ENCODE measurements at regions not wholly inside any gene's neighbourhood (a gene's known extent, or its start where the extent isn't known, plus 50 kb on each side); places are given as distances from the start of the nearest gene placed in this dataset.

DNA sequence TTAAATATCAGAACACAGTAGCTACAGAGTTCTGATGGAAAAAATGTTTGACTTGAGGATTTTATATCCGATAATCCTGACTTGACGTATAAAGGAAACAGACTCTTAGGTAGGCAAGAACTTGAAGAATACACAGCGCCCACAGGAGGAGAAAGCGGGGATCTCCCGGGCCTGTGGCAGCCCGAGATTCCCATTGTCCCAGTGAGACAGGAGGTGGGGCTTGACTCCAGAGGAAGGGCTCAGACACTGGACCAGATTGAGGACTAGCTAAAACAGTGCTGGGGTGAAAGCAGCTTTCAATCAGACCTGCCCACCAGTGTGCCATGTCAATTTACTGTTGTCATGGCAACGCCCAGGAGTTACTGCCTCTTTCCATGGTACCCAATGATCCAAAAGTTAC is 51.1 kb upstream of the C14orf180 start:
- Histone ChIP-seq H3K4me1 (replicated peaks in 1 of 2) (no peaks in the 10 kb centered on the region), H3K36me3 (replicated peaks in 1 of 2) (no peaks in the 10 kb centered on the region), H3K9me3 (replicated peaks in 1 of 3) (no peaks in the 10 kb centered on the region), H3K4me3 (no peak overlapping the region), H3K27ac (no peak overlapping the region), H3K27me3 (no peaks in the 10 kb centered on the region)
- 85 to 91% (median 87%) methylated on average over 7 of the region's 7 CpGs for WGBS, 4 donors
- intact Hi-C loops (cut with DNase I), result no loop called here
- TF ChIP-seq POLR2A (IDR thresholded peaks at IDR 0.05), result no peak
- TF ChIP-seq, protein P1, sequence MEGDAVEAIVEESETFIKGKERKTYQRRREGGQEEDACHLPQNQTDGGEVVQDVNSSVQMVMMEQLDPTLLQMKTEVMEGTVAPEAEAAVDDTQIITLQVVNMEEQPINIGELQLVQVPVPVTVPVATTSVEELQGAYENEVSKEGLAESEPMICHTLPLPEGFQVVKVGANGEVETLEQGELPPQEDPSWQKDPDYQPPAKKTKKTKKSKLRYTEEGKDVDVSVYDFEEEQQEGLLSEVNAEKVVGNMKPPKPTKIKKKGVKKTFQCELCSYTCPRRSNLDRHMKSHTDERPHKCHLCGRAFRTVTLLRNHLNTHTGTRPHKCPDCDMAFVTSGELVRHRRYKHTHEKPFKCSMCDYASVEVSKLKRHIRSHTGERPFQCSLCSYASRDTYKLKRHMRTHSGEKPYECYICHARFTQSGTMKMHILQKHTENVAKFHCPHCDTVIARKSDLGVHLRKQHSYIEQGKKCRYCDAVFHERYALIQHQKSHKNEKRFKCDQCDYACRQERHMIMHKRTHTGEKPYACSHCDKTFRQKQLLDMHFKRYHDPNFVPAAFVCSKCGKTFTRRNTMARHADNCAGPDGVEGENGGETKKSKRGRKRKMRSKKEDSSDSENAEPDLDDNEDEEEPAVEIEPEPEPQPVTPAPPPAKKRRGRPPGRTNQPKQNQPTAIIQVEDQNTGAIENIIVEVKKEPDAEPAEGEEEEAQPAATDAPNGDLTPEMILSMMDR (IDR thresholded peaks at IDR 0.05), result no peak
- no peak for DNase-seq

Small RNAs in the stretch of these regions (small RNA-seq; reads per million reads assigned to genes)
- 0 reads per million in 2 donors for gene RNU6-684P

Measured in adrenal gland (tissue), 9 donors.